IMR-90 (cell line): ENCODE measurements at regions not wholly inside any gene's neighbourhood (a gene's known extent, or its start where the extent isn't known, plus 50 kb on each side); places are given as distances from the start of the nearest gene placed in this dataset.

ENCODE experiments used
- ATAC-seq: fragments of 200-7000 bp; cut with Tn5 transposase; 2 replicates; pipeline ENCODE4 v1.9.1; 2020; ENCODE audit warnings: low read depth, mild to moderate bottlenecking, moderate library complexity
- BruUV-seq: library from RNA; stranded (reverse); fragments of 400-500 nt; replicated peaks from 2 replicates; lab custom pipeline; 2021; lab: Mats Ljungman, UMichigan
- CTCF ChIA-PET: fragments of 300-600 bp; formaldehyde crosslinking; extraction: SDS; loops from one replicate; lab custom pipeline; 2021; ENCODE audit warnings: antibody characterized with exemption; lab: Yijun Ruan, JAX
- POLR2A ChIA-PET: fragments of 300-600 bp; sonication (Branson Sonifier 250); formaldehyde crosslinking; loops from one replicate; lab custom pipeline; 2022; ENCODE audit warnings: antibody characterized with exemption; ENCODE audit not compliant: unreplicated experiment; lab: Charles Lee
- DNase-seq: peaks from one replicate; pipeline ENCODE4 v3.0.0; 2013
- H2AFZ ChIP-seq: replicated peaks from 2 replicates; pipeline ENCODE3; 2013; ENCODE audit warnings: low read length, mild to moderate bottlenecking; ENCODE audit not compliant: poor library complexity
- H2AK5ac ChIP-seq: 2 replicates; pipeline ENCODE4 v1.6.1; 2013; ENCODE audit warnings: low read depth, low read length, inconsistent platforms
- H2AK9ac ChIP-seq: replicated peaks from 2 replicates; pipeline ENCODE3; 2013; ENCODE audit warnings: mild to moderate bottlenecking, low read depth, low read length, moderate library complexity; ENCODE audit not compliant: poor library complexity
- H2BK120ac ChIP-seq: 2 replicates; pipeline ENCODE4 v1.6.1; 2013; ENCODE audit warnings: low read depth, low read length, inconsistent platforms
- H2BK15ac ChIP-seq: 3 replicates; pipeline ENCODE4 v1.6.1; 2013; ENCODE audit warnings: low read depth, low read length, inconsistent platforms
- H2BK20ac ChIP-seq: 2 replicates; pipeline ENCODE4 v1.6.1; 2013; ENCODE audit warnings: low read depth, mild to moderate bottlenecking, inconsistent platforms, low read length, moderate library complexity
- H2BK5ac ChIP-seq: 2 replicates; pipeline ENCODE4 v1.6.1; 2013; ENCODE audit warnings: mild to moderate bottlenecking, low read depth, low read length, inconsistent platforms; ENCODE audit not compliant: poor library complexity, severe bottlenecking
- H3K14ac ChIP-seq: replicated peaks from 2 replicates; pipeline ENCODE4 v1.6.1; 2013; ENCODE audit warnings: low read depth, low read length, inconsistent platforms
- H3K18ac ChIP-seq: 2 replicates; pipeline ENCODE4 v1.6.1; 2013; ENCODE audit warnings: low read depth, low read length, control low read depth
- H3K23ac ChIP-seq: 2 replicates; pipeline ENCODE4 v1.6.1; 2013; ENCODE audit warnings: low read depth, low read length, inconsistent platforms
- H3K27ac ChIP-seq: 2 replicates; pipeline ENCODE4 v1.5.1; 2013; ENCODE audit warnings: mild to moderate bottlenecking, control low read depth, low read length; ENCODE audit not compliant: insufficient read depth
- H3K27me3 ChIP-seq: 2 replicates; pipeline ENCODE4 v1.6.1; 2013; ENCODE audit warnings: low read length; ENCODE audit not compliant: control insufficient read depth, insufficient read depth
- H3K36me3 ChIP-seq: 2 replicates; pipeline ENCODE4 v1.6.1; 2013; ENCODE audit warnings: low read length, mixed read lengths; ENCODE audit not compliant: control insufficient read depth, insufficient read depth
- H3K4ac ChIP-seq: 2 replicates; pipeline ENCODE4 v1.6.1; 2013; ENCODE audit warnings: low read depth, low read length, inconsistent platforms
- H3K4me1 ChIP-seq: 2 replicates; pipeline ENCODE4 v1.6.1; 2013; ENCODE audit warnings: low read length, mixed read lengths; ENCODE audit not compliant: control insufficient read depth, insufficient read depth
- H3K4me2 ChIP-seq: 2 replicates; pipeline ENCODE4 v1.6.1; 2013; ENCODE audit warnings: low read depth, mild to moderate bottlenecking, control low read depth, low read length, moderate library complexity
- H3K4me3 ChIP-seq: 2 replicates; pipeline ENCODE4 v1.5.1; 2013; ENCODE audit warnings: low read depth, mild to moderate bottlenecking, control low read depth, low read length, moderate library complexity; ENCODE audit not compliant: insufficient read depth
- H3K56ac ChIP-seq: 2 replicates; pipeline ENCODE4 v1.6.1; 2013; ENCODE audit warnings: low read length, inconsistent platforms; ENCODE audit not compliant: insufficient read depth; ENCODE audit errors: extremely low read depth
- H3K79me1 ChIP-seq, 2 experiments: 2 replicates each; pipeline ENCODE4 v1.6.1; 2013; ENCODE audit warnings: low read length in 2 of 2, inconsistent platforms in 1 of 2, low read depth in 1 of 2
- H3K9ac ChIP-seq: 2 replicates; pipeline ENCODE4 v1.6.1; 2013; ENCODE audit warnings: low read depth, low read length, control low read depth
- H3K9me1 ChIP-seq: 2 replicates; pipeline ENCODE4 v1.6.1; 2013; ENCODE audit warnings: low read length, inconsistent platforms; ENCODE audit not compliant: insufficient read depth
- H3K9me3 ChIP-seq: 2 replicates; pipeline ENCODE4 v1.6.1; 2013; ENCODE audit warnings: low read length; ENCODE audit not compliant: control insufficient read depth, insufficient read depth
- H4K20me1 ChIP-seq: 2 replicates; pipeline ENCODE4 v1.6.1; 2013; ENCODE audit warnings: low read length, inconsistent platforms; ENCODE audit not compliant: insufficient read depth
- H4K5ac ChIP-seq: 2 replicates; pipeline ENCODE4 v1.6.1; 2013; ENCODE audit warnings: mild to moderate bottlenecking, low read depth, low read length, control low read depth
- H4K8ac ChIP-seq, 2 experiments: 2 replicates each; pipeline ENCODE4 v1.6.1; 2013; ENCODE audit warnings: low read depth in 2 of 2, low read length in 2 of 2, control low read depth in 1 of 2, inconsistent platforms in 1 of 2
- H4K91ac ChIP-seq: 2 replicates; pipeline ENCODE4 v1.6.1; 2013; ENCODE audit warnings: low read depth, low read length, inconsistent platforms; ENCODE audit not compliant: insufficient read depth
- CTCF ChIP-seq: conservative IDR thresholded peaks from 2 replicates; pipeline ENCODE4 v1.5.1; 2012; ENCODE audit warnings: mild to moderate bottlenecking, low read depth, low read length, improper control_type of control experiment
- FOS ChIP-seq: fragments of 150-350 bp; IDR thresholded peaks from 2 replicates; pipeline ENCODE4 v1.6.1; 2016; ENCODE audit warnings: low read depth, low read length
- MXI1 ChIP-seq: IDR thresholded peaks from 2 replicates; pipeline ENCODE4 v1.6.1; 2012; ENCODE audit warnings: low read depth, mild to moderate bottlenecking, low read length, moderate library complexity, borderline replicate concordance
- POLR2A ChIP-seq: IDR thresholded peaks from 2 replicates; pipeline ENCODE4 v1.6.1; 2012; ENCODE audit warnings: mild to moderate bottlenecking, low read depth, low read length
- RAD21 ChIP-seq: IDR thresholded peaks from 2 replicates; pipeline ENCODE4 v1.6.1; 2012; ENCODE audit warnings: low read length, improper control_type of control experiment
- RCOR1 ChIP-seq: IDR thresholded peaks from 2 replicates; pipeline ENCODE4 v1.6.1; 2012; ENCODE audit warnings: mild to moderate bottlenecking, low read length, improper control_type of control experiment; ENCODE audit not compliant: insufficient replicate concordance
- WGBS, 2 experiments: methylation state at CpG; one replicate each; pipeline versions ENCODE4 v1.1.5 to v1.1.7; 2013; ENCODE audit warnings: missing lambda C conversion rate in 2 of 2; ENCODE audit not compliant: insufficient read length in 1 of 2; ENCODE audit errors: extremely low coverage in 2 of 2; 5-methylcytosine and 5-hydroxymethylcytosine counted together
- dilution Hi-C: fragments of 300-500 bp; cut with HindIII; formaldehyde crosslinking; loops from one replicate; pipeline ENCODE4 v1.14.3; 2018; ENCODE audit warnings: low sequenced_read_pairs; ENCODE audit not compliant: unreplicated experiment
- in situ Hi-C: fragments of 300-500 bp; cut with MboI; formaldehyde crosslinking; loops from 3 replicates; pipeline ENCODE4 v1.14.3; 2019; ENCODE audit warnings: low sequenced_read_pairs, inconsistent platforms, mixed read lengths
- intact Hi-C: fragments of 100-400 bp; cut with micrococcal nuclease; formaldehyde crosslinking; loops from 2 replicates; pipeline ENCODE4 v1.10.0; 2022

DNA sequence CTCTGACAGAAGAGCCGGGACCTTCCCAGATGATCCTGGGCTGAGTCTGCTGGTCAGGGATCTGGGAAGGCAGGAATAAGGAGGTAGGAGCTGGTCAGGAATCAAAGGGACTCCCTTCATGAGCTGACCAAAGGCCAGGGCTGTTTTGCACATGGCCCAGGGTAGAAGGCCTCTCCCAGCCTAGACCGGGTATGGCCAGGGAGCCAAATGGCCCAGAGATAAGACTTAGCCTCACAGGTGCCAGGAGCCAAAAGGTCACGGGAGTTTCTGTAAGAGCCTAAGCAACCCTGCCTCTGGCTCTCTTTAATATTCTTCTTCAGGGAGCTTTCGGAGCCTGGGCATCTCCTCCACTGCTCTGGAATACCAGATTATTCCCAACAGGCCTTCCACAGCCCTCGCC, 191.3 kb upstream of the PWP1 start:
- CTCF ChIA-PET = interaction anchor here (0.6 kb wide), 1 partner anchor 11 kb away, joined by 3 read pairs; no protein-coding TSS in a partner anchor
- intact Hi-C loops (no loop called here), dilution Hi-C loops (no loop called here)

More for the DNA sequence above, 191.3 kb upstream of the PWP1 start:
- Histone ChIP-seq H3K56ac (no peak overlapping the region), H2BK5ac (no peak overlapping the region), H4K8ac (no peak overlapping the region), H3K9ac (no peak overlapping the region), H3K4me1 (no peaks in the 10 kb centered on the region), H3K23ac (no peak overlapping the region), H3K27ac (no peak overlapping the region), H3K9me3 (peaks cover 2% of the 10 kb centered on the region; the same call in 1 of the 2 replicates), H3K9me1 (no peaks in the 10 kb centered on the region), H2BK120ac (no peak overlapping the region), H3K14ac (no peak overlapping the region), H4K91ac (no peak overlapping the region), H3K4ac (no peak overlapping the region), H3K4me2 (no peak overlapping the region), H4K20me1 (no peaks in the 10 kb centered on the region), H3K27me3 (no peaks in the 10 kb centered on the region), H2BK20ac (no peak overlapping the region), H2AFZ (no peak overlapping the region), H4K5ac (no peak overlapping the region), H3K79me1 (no peaks in the 10 kb centered on the region), H3K4me3 (no peak overlapping the region), H3K36me3 (no peaks in the 10 kb centered on the region), H2AK9ac (no peak overlapping the region), H2BK15ac (no peak overlapping the region), H2AK5ac (no peak overlapping the region), H3K18ac (no peak overlapping the region)
- in situ Hi-C loops = no loop called here
- DNase-seq (no peak), ATAC-seq (no peak)
- TF ChIP-seq FOS = no peak
- no peak for TF ChIP-seq MXI1
- no peak for TF ChIP-seq RCOR1
- no peak for TF ChIP-seq RAD21
- no peak for TF ChIP-seq CTCF
- TF ChIP-seq POLR2A = no peak
- BruUV-seq = no TSS peak
- POLR2A ChIA-PET = no interaction called here
- WGBS, 2 experiments = 0% methylated on average over 1 of the region's 5 CpGs; no CpG with 5 or more reads in 1 of the 2 experiments
